PC-9 (cell line): ENCODE measurements at regions not wholly inside any gene's neighbourhood (a gene's known extent, or its start where the extent isn't known, plus 50 kb on each side); places are given as distances from the start of the nearest gene placed in this dataset.

Source experiments
- BruUV-seq: library from RNA; stranded (reverse); fragments of 400-500 nt; replicated peaks from 2 replicates; lab custom pipeline; 2021; lab: Mats Ljungman, UMichigan
- CTCF ChIA-PET: fragments of 300-600 bp; sonication (Branson Sonifier 250); formaldehyde crosslinking; loops from one replicate; lab custom pipeline; 2022; ENCODE audit warnings: antibody characterized with exemption; lab: Charles Lee
- POLR2A ChIA-PET: fragments of 300-600 bp; sonication (Branson Sonifier 250); formaldehyde crosslinking; loops from one replicate; lab custom pipeline; 2022; ENCODE audit warnings: antibody characterized with exemption; ENCODE audit not compliant: unreplicated experiment; lab: Charles Lee
- DNase-seq, 2 experiments: peaks; one replicate each; pipeline versions ENCODE4 v3.0.0 to v3.0.0-alpha.2; 2015 to 2022; ENCODE audit warnings: mixed read lengths in 1 of 2
- H2AFZ ChIP-seq: fragments of 200-600 bp; sonication (generic); 2 replicates; pipeline ENCODE4 v1.8.1; 2017; ENCODE audit warnings: antibody characterized with exemption
- H3F3A ChIP-seq: fragments of 200-600 bp; sonication (generic); 2 replicates; pipeline ENCODE4 v1.8.1; 2017; ENCODE audit warnings: antibody characterized with exemption, mild to moderate bottlenecking, low read depth; ENCODE audit not compliant: insufficient read depth
- H3K27ac ChIP-seq: fragments of 200-600 bp; sonication (generic); 2 replicates; pipeline ENCODE4 v1.6.1; 2016; ENCODE audit warnings: mixed run types
- H3K27me3 ChIP-seq: fragments of 200-600 bp; sonication (generic); 2 replicates; pipeline ENCODE4 v1.6.1; 2016; ENCODE audit warnings: low read depth, mixed run types; ENCODE audit not compliant: insufficient read depth
- H3K36me3 ChIP-seq: fragments of 200-600 bp; sonication (generic); 2 replicates; pipeline ENCODE4 v1.6.1; 2016; ENCODE audit warnings: low read depth, mixed run types
- H3K4me1 ChIP-seq: fragments of 200-600 bp; sonication (generic); replicated peaks from 2 replicates; pipeline ENCODE4 v1.6.1; 2016; ENCODE audit warnings: mixed run types; ENCODE audit not compliant: insufficient read depth
- H3K4me2 ChIP-seq: fragments of 200-600 bp; sonication (generic); 2 replicates; pipeline ENCODE4 v1.6.1; 2017; ENCODE audit warnings: mixed run types
- H3K4me3 ChIP-seq: fragments of 200-600 bp; sonication (generic); 2 replicates; pipeline ENCODE4 v1.6.1; 2016; ENCODE audit warnings: mixed run types
- H3K79me2 ChIP-seq: fragments of 200-600 bp; sonication (generic); 2 replicates; pipeline ENCODE4 v1.6.1; 2017; ENCODE audit warnings: low read depth, mixed run types
- H3K9me2 ChIP-seq: fragments of 200-600 bp; sonication (generic); 2 replicates; pipeline ENCODE4 v1.8.1; 2017; ENCODE audit warnings: mild to moderate bottlenecking; ENCODE audit not compliant: insufficient read depth
- H3K9me3 ChIP-seq: fragments of 200-600 bp; sonication (generic); 2 replicates; pipeline ENCODE4 v1.8.1; 2016; ENCODE audit warnings: low read depth; ENCODE audit not compliant: insufficient read depth
- H4K20me1 ChIP-seq: fragments of 200-600 bp; sonication (generic); 2 replicates; pipeline ENCODE4 v1.8.1; 2017; ENCODE audit not compliant: insufficient read depth
- CTCF ChIP-seq: fragments of 200-600 bp; sonication (generic); conservative IDR thresholded peaks from 2 replicates; pipeline ENCODE4 v1.6.1; 2017; ENCODE audit warnings: mixed run types, antibody characterized with exemption, mild to moderate bottlenecking, moderate library complexity
- EZH2 ChIP-seq: fragments of 200-600 bp; sonication (generic); IDR thresholded peaks from 2 replicates; pipeline ENCODE4 v1.8.0; 2017; ENCODE audit warnings: antibody characterized with exemption, low read depth
- intact Hi-C: fragments of 100-400 bp; cut with micrococcal nuclease; formaldehyde crosslinking; loops from one replicate; pipeline ENCODE4 v1.10.0; 2022; ENCODE audit not compliant: unreplicated experiment

GRCh38 chr6:114619621-114620200 lies 276.9 kb upstream of the HS3ST5 start:
- Histone ChIP-seq H3K79me2 (no peaks in the 10 kb centered on the region), H2AFZ (no peak overlapping the region), H3K4me3 (no peak overlapping the region), H3K27ac (no peak overlapping the region), H3K4me2 (no peak overlapping the region), H4K20me1 (no peaks in the 10 kb centered on the region), H3K4me1 (no peaks in the 10 kb centered on the region), H3K27me3 (no peaks in the 10 kb centered on the region), H3F3A (no peaks in the 10 kb centered on the region), H3K9me3 (no peaks in the 10 kb centered on the region), H3K9me2 (no peaks in the 10 kb centered on the region), H3K36me3 (no peaks in the 10 kb centered on the region)
- CTCF ChIA-PET: no interaction called here
- TF ChIP-seq EZH2 (no peak), CTCF (no peak)
- BruUV-seq: no TSS peak
- no peak for DNase-seq
- POLR2A ChIA-PET: no interaction called here
- intact Hi-C loops: no loop called here

- CTCF ChIA-PET: no interaction called here
- POLR2A ChIA-PET: no interaction called here
Measured at GRCh38 chr6:114611696-114612095, 268.9 kb upstream of the HS3ST5 start.

GRCh38 chr6:114608091-114608490 lies 265.3 kb upstream of the HS3ST5 start:
- Histone ChIP-seq H3K27me3 (no peaks in the 10 kb centered on the region), H4K20me1 (no peaks in the 10 kb centered on the region), H3K9me3 (no peaks in the 10 kb centered on the region), H3K4me3 (no peak overlapping the region), H2AFZ (no peak overlapping the region), H3F3A (no peaks in the 10 kb centered on the region), H3K79me2 (no peaks in the 10 kb centered on the region), H3K4me1 (no peaks in the 10 kb centered on the region; the same call in 1 of the 2 replicates), H3K36me3 (no peaks in the 10 kb centered on the region), H3K9me2 (no peaks in the 10 kb centered on the region; the same call in 1 of the 2 replicates), H3K4me2 (no peak overlapping the region), H3K27ac (no peak overlapping the region)
- TF ChIP-seq EZH2 (no peak), CTCF (no peak)
- CTCF ChIA-PET: no interaction called here
- POLR2A ChIA-PET: no interaction called here
- no peak for DNase-seq
- intact Hi-C loops: no loop called here
- no TSS peak for BruUV-seq

More at GRCh38 chr6:114611696-114612095, 268.9 kb upstream of the HS3ST5 start:
- Histone ChIP-seq H4K20me1 (no peaks in the 10 kb centered on the region), H2AFZ (no peak overlapping the region), H3K27me3 (no peaks in the 10 kb centered on the region), H3K36me3 (no peaks in the 10 kb centered on the region), H3K4me2 (no peak overlapping the region), H3F3A (no peaks in the 10 kb centered on the region), H3K4me3 (no peak overlapping the region), H3K27ac (no peak overlapping the region), H3K9me3 (no peaks in the 10 kb centered on the region), H3K79me2 (no peaks in the 10 kb centered on the region), H3K4me1 (no peaks in the 10 kb centered on the region; the same call in 1 of the 2 replicates), H3K9me2 (no peaks in the 10 kb centered on the region)
- TF ChIP-seq EZH2: no peak
- BruUV-seq: no TSS peak
- intact Hi-C loops: no loop called here
- peak in 1 of 2 experiments; percentile 38 for DNase-seq

- H4K20me1 ChIP-seq: no peaks in the 10 kb centered on the region
- no peak overlapping the region for H3K4me2 ChIP-seq
- H3K4me1 ChIP-seq: no peaks in the 10 kb centered on the region
- TF ChIP-seq CTCF: no peak
- TF ChIP-seq EZH2: no peak
- intact Hi-C loops: no loop called here
- CTCF ChIA-PET: no interaction called here
- no peaks in the 10 kb centered on the region; the same call in 1 of the 2 replicates for H3K9me2 ChIP-seq
- H3F3A ChIP-seq: no peaks in the 10 kb centered on the region
- no peak overlapping the region for H3K27ac ChIP-seq
- POLR2A ChIA-PET: no interaction called here
- H3K9me3 ChIP-seq: no peaks in the 10 kb centered on the region
- H3K4me3 ChIP-seq: no peak overlapping the region
- H2AFZ ChIP-seq: no peak overlapping the region
- H3K36me3 ChIP-seq: no peaks in the 10 kb centered on the region
- BruUV-seq: no TSS peak
- DNase-seq: no peak
- H3K79me2 ChIP-seq: no peaks in the 10 kb centered on the region
- no peaks in the 10 kb centered on the region for H3K27me3 ChIP-seq
Measured at GRCh38 chr6:114605656-114606055, 262.8 kb upstream of the HS3ST5 start.
